ENCODE measurements at regions not wholly inside any gene's neighbourhood (a gene's known extent, or its start where the extent isn't known, plus 50 kb on each side); places are given as distances from the start of the nearest gene placed in this dataset.

DNA sequence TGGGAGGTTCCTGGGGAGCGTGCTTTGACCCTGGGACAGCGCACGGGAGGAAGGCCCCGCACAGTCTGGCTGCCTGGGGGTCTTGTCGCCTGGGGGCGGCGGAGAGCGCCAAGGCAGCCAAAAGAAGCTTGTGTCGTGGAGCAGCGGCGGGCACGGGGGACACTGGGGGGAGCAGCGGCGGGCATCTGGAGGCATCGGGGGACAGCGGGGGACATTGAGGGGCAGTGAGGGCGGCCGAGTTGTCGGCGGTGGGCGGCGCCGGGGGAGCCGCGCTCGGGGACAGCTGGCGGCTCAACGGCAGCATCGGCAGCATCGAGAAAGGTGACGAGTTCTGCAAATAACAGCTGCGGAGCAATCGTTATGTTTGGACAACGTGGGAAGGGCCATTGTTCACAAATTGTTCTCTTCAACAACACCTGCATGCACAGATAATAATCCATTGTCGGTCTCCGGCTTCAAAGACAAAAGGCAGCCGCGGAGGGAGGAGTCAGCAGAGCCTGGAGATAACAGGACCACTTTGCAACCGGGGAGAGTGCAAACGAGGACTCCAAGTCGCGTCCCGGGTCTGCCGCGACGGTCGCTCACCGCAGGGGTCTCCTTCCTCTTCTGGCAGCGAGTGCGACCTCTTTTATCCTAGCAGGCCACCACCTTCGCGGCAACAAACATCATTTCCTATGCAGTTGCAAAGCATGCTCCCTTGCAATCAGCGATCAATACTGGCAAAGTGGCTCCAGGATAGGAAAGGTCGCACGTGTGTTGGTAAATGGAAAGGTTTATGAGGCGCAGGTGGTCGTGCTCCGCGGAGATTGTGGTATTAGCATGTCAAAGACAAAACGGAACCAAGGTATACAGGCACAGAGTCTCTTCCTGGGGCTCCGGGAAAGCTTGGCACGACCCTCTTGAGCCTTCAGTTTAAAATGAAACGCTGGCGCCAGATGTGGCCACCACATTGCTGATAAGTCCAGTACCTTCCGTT is 132.3 kb upstream of the DLX2 start:
- no peak overlapping the region for H3K4me3 ChIP-seq (ENCODE audit: low read depth, low read length)
- TF ChIP-seq, protein P1, sequence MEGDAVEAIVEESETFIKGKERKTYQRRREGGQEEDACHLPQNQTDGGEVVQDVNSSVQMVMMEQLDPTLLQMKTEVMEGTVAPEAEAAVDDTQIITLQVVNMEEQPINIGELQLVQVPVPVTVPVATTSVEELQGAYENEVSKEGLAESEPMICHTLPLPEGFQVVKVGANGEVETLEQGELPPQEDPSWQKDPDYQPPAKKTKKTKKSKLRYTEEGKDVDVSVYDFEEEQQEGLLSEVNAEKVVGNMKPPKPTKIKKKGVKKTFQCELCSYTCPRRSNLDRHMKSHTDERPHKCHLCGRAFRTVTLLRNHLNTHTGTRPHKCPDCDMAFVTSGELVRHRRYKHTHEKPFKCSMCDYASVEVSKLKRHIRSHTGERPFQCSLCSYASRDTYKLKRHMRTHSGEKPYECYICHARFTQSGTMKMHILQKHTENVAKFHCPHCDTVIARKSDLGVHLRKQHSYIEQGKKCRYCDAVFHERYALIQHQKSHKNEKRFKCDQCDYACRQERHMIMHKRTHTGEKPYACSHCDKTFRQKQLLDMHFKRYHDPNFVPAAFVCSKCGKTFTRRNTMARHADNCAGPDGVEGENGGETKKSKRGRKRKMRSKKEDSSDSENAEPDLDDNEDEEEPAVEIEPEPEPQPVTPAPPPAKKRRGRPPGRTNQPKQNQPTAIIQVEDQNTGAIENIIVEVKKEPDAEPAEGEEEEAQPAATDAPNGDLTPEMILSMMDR (IDR thresholded peaks at IDR 0.05; ENCODE audit: borderline replicate concordance, insufficient read depth, low read depth, low read length) = no peak

DNA sequence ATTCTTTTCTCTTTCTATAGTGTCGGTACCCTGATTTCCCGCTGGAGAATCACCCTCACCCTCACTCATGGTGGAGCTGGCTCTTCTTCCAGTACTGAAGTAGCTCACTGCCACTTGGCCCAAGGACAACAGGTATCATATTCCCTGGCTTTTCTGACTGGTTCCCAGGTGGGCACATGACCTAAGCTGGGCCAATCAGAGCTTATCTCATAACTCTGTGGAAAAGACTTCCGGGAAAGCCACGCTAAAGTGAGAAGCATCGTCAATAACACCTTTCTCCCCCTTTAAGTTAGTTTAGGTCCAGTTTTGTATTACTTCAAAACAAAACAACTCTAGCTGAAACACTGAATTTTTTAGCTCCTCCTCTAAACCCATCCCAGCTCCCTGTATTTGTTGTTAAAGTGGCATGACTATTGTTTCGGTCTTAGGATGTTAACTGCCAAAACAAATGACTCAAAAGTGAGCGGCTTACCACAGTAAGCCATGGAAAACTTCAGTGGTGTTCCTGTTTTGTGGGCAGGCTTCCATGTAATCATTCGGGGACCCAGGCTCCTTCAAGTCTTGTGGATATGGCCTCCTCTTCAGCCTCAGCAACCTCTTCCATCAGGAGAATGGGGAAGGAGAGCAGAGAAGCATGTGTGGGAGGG is 137.4 kb upstream of the DLX2 start:
- TF ChIP-seq, protein P1 (IDR thresholded peaks at IDR 0.05; ENCODE audit: borderline replicate concordance, insufficient read depth, low read depth, low read length) = no peak
- no peak overlapping the region for H3K4me3 ChIP-seq (ENCODE audit: low read depth, low read length)

DNA sequence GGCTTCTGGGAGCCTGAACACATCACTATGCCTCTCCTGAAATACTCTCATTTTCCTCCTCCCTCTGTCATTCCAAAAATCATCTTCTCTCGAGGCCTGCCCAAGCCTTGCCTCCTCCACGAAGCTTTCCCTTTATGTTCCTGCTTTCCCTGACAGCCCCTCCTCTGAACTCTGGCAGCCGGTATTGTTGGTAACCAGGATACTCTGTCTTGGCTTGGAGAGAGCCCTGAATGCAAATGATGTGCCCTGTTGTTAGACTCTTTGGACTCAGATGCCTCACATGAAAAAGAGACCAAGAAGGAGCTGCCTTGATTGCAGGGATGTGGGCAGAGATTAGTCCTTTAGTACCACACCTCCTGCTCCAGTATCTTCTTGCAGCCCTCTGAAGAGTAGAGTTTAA is 138.5 kb upstream of the DLX2 start:
- TF ChIP-seq, protein P1 (IDR thresholded peaks at IDR 0.05; ENCODE audit: borderline replicate concordance, insufficient read depth, low read depth, low read length) = no peak
- no peak overlapping the region for H3K4me3 ChIP-seq (ENCODE audit: low read depth, low read length)

DNA sequence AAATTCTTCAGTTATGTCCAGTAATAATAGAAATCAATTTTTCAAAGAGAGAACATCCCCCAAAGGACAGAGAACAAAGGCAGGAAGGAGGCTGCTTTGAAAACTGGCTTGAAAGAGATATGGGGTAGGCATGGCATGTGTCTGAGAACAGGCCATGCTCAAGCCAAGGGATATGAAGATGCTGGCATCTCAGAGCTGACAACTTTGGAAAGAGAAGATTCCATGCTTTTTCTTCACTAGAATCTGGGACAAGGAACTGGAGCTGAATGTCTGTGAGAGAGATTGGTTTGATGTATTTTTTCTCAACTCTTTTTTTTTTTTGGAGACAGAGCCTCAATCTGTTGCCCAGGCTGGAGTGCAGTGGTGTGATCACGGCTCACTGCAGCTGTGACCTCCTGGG is 139.8 kb upstream of the DLX2 start:
- TF ChIP-seq, protein P1 (IDR thresholded peaks at IDR 0.05; ENCODE audit: borderline replicate concordance, insufficient read depth, low read depth, low read length) = no peak
- H3K4me3 ChIP-seq (ENCODE audit: low read depth, low read length) = no peak overlapping the region

DNA sequence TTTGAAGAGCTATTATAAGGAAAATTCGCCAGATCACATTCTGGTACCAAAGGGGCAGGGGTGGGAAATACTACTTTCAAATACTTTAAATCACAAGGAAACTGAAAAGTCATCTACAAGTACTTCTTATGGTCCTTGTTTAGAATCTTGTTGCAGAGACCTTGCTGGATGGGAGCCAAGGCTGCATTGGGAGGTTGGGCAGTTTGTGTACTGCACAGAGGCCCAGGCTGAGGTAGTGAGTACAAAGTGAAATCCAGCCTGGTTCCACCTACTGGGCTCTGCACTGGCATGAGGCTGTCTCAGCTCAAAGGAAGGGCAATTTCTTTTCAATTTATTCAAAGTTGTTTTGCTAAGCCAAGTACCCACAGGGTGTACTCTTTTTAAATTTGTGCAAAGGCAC is 140.3 kb upstream of the DLX2 start:
- TF ChIP-seq, protein P1 (IDR thresholded peaks at IDR 0.05; ENCODE audit: borderline replicate concordance, insufficient read depth, low read depth, low read length) = no peak
- no peak overlapping the region for H3K4me3 ChIP-seq (ENCODE audit: low read depth, low read length)

DNA sequence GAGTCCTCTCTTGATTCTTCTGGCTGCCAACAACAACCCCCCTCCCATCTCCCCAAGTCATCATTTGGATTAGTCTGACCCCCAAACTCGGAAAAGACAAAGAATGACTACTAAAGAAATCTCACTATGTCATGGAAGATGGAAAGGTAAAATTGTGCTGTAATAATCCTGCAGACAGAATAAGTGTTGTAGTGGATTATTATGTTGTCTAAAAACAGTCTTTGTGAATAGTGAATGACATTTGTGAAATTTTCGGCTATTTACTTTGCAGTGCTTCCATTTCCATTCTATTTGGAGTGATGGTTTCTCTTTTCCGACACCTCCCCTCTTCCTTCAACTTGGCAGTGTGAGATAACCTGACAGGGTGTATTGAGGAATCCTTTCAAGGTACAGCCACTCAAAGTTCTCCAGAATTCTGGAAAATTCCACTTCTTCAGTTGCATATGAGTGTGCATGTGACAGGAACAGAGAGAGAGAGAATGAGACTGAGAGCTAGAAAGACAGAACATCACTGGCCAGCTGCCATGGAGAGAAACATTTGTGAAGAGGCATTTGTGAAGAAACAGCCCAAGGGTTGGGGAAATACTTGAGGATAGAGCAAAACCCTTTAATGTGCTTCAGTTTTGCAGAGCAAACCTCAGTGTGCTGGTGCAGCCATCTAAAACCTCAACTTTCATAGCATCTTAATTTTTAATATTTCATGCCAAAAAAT is 141.9 kb upstream of the DLX2 start:
- TF ChIP-seq, protein P1 (IDR thresholded peaks at IDR 0.05; ENCODE audit: borderline replicate concordance, insufficient read depth, low read depth, low read length) = no peak
- no peak overlapping the region for H3K4me3 ChIP-seq (ENCODE audit: low read depth, low read length)

All from GM12875 (cell line).